DND-41 (cell line): ENCODE measurements at regions not wholly inside any gene's neighbourhood (a gene's known extent, or its start where the extent isn't known, plus 50 kb on each side); places are given as distances from the start of the nearest gene placed in this dataset.

Source experiments
- ATAC-seq: fragments of 200-7000 bp; cut with Tn5 transposase; 3 replicates; pipeline ENCODE4 v1.9.1; 2021; ENCODE audit warnings: low read depth; ENCODE audit not compliant: insufficient read depth
- DNase-seq: peaks from one replicate; pipeline ENCODE4 v3.0.0-alpha.2; 2020
- H2AFZ ChIP-seq: 2 replicates; pipeline ENCODE4 v1.6.0; 2012; ENCODE audit warnings: low read depth, low read length
- H3K27ac ChIP-seq: 2 replicates; pipeline ENCODE4 v1.5.1; 2012; ENCODE audit warnings: low read length, inconsistent platforms
- H3K27me3 ChIP-seq: fragments of 200-600 bp; sonication (generic); 2 replicates; pipeline ENCODE4 v1.6.0; 2012; ENCODE audit warnings: low read length, mild to moderate bottlenecking, inconsistent platforms; ENCODE audit not compliant: insufficient read depth, poor library complexity
- H3K36me3 ChIP-seq: 2 replicates; pipeline ENCODE4 v1.5.1; 2012; ENCODE audit warnings: low read length, inconsistent platforms; ENCODE audit not compliant: insufficient read depth
- H3K4me1 ChIP-seq: 2 replicates; pipeline ENCODE4 v1.5.1; 2012; ENCODE audit warnings: mild to moderate bottlenecking, low read length; ENCODE audit not compliant: insufficient read depth
- H3K4me2 ChIP-seq: 2 replicates; pipeline ENCODE4 v1.6.0; 2012; ENCODE audit warnings: mild to moderate bottlenecking, moderate library complexity, low read length, inconsistent platforms; ENCODE audit not compliant: insufficient read depth
- H3K4me3 ChIP-seq, 2 experiments: fragments of 200-600 bp in 1 of 2; shearing (Covaris generic) in 1 of 2; 2 replicates each; pipeline ENCODE4 v1.5.1; 2012 to 2016; ENCODE audit warnings: inconsistent platforms in 2 of 2, low read length in 2 of 2, mild to moderate bottlenecking in 2 of 2, low read depth in 1 of 2, moderate library complexity in 1 of 2
- H3K79me2 ChIP-seq: 2 replicates; pipeline ENCODE4 v1.6.0; 2012; ENCODE audit warnings: low read length, inconsistent platforms; ENCODE audit not compliant: insufficient read depth
- H3K9ac ChIP-seq: 2 replicates; pipeline ENCODE4 v1.6.0; 2012; ENCODE audit warnings: low read depth, mild to moderate bottlenecking, inconsistent platforms, low read length, moderate library complexity
- H3K9me3 ChIP-seq: 2 replicates; pipeline ENCODE4 v1.5.1; 2012; ENCODE audit warnings: low read length, moderate library complexity, mild to moderate bottlenecking, inconsistent platforms; ENCODE audit not compliant: insufficient read depth, severe bottlenecking
- H4K20me1 ChIP-seq: 2 replicates; pipeline ENCODE4 v1.6.0; 2012; ENCODE audit warnings: low read length; ENCODE audit not compliant: insufficient read depth
- EZH2 ChIP-seq: IDR thresholded peaks from 3 replicates; pipeline ENCODE4 v1.6.1; 2012; ENCODE audit warnings: borderline replicate concordance, low read depth, mild to moderate bottlenecking, moderate library complexity, low read length, inconsistent platforms; ENCODE audit not compliant: severe bottlenecking
- TF ChIP-seq, protein P1 (sequence below): IDR thresholded peaks from 2 replicates; pipeline ENCODE4 v1.5.1; 2012; ENCODE audit warnings: borderline replicate concordance, low read length, moderate library complexity, mild to moderate bottlenecking; ENCODE audit not compliant: poor library complexity, severe bottlenecking; ENCODE audit errors: extremely low read depth

DNA sequence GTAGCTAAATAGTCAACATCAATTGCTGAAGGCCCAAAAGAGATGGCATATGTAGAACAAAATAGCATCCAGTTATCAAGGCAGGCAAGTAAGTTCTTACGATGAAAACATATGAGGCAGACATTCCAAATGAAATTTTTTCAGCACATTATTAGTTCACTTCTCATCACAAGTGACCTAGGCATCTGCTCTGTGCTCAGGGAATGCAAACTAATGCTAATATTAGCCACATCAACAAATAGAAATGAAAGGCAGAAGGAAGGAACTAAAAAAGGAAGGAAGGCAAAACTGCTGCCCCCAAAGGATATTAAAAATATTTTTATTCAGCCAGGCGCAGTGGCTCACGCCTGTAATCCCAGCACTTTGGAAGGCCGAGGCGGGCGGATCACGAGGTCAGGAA, 51.2 kb upstream of the ROCK1 start:
- DNase-seq (no peak), ATAC-seq (no peak)
- H3K27me3 ChIP-seq = no peaks in the 10 kb centered on the region
- H3K79me2 ChIP-seq = no peaks in the 10 kb centered on the region
- no peak overlapping the region for H3K27ac ChIP-seq
- H3K4me1 ChIP-seq = no peaks in the 10 kb centered on the region
- H3K36me3 ChIP-seq = no peaks in the 10 kb centered on the region
- H3K4me2 ChIP-seq = no peak overlapping the region
- no peak overlapping the region for H3K9ac ChIP-seq
- no peak overlapping the region for H2AFZ ChIP-seq
- no peaks in the 10 kb centered on the region for H4K20me1 ChIP-seq
- no peak overlapping the region for H3K4me3 ChIP-seq
- peaks cover 1% of the 10 kb centered on the region for H3K9me3 ChIP-seq
- TF ChIP-seq, protein P1, sequence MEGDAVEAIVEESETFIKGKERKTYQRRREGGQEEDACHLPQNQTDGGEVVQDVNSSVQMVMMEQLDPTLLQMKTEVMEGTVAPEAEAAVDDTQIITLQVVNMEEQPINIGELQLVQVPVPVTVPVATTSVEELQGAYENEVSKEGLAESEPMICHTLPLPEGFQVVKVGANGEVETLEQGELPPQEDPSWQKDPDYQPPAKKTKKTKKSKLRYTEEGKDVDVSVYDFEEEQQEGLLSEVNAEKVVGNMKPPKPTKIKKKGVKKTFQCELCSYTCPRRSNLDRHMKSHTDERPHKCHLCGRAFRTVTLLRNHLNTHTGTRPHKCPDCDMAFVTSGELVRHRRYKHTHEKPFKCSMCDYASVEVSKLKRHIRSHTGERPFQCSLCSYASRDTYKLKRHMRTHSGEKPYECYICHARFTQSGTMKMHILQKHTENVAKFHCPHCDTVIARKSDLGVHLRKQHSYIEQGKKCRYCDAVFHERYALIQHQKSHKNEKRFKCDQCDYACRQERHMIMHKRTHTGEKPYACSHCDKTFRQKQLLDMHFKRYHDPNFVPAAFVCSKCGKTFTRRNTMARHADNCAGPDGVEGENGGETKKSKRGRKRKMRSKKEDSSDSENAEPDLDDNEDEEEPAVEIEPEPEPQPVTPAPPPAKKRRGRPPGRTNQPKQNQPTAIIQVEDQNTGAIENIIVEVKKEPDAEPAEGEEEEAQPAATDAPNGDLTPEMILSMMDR = no peak
- TF ChIP-seq EZH2 = no peak

DNA sequence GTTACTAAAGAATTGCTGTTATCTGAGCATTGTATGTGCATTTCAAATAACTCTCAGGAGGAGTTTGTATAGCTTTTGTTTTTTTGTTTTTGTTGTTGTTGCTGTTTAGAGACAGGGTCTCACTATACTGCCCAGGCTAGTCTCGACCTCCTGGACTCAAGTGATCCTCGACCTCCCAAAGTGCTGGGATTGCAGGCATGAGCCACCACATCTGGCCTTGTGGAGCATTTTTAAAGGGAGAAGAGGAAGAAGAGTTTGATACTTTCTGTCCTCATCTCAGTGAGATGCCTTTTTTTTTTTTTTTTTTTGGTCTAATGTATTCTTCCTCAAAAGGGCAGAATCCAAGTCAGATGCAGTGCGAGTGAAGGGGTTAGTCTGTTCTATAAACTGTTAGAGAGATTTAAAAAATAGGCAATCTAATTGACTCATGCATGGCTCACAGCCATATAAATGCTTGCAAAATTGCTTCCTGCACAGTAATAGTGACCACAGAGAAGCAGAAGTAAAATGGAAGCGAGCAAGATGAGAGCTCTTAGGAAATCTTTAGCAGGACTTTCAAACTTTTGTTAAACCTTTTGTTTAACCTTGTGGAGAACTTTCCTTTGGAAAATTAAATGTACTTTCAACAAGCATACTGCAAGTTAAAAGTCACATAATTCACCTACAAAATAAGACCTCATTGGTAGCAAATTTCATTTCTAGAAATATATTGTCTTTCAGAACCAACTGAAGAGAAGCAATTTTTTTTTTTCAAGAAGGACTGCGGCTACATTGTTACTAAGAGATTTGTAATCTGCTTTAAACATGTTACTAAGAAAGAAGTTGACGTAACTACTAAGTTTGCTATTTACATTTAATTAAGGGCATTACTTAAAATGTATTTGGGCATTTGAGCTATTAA, 52.3 kb upstream of the ROCK1 start:
- H4K20me1 ChIP-seq = no peaks in the 10 kb centered on the region
- DNase-seq (no peak), ATAC-seq (no peak; the same call in 2 of the 3 replicates)
- TF ChIP-seq EZH2 = no peak
- TF ChIP-seq, protein P1 = no peak
- no peaks in the 10 kb centered on the region for H3K27me3 ChIP-seq
- H3K4me2 ChIP-seq = no peak overlapping the region
- no peak overlapping the region for H3K27ac ChIP-seq
- no peaks in the 10 kb centered on the region for H3K4me1 ChIP-seq
- no peak overlapping the region for H3K9ac ChIP-seq
- H3K4me3 ChIP-seq = no peak overlapping the region
- no peak overlapping the region for H2AFZ ChIP-seq
- no peaks in the 10 kb centered on the region for H3K79me2 ChIP-seq
- H3K9me3 ChIP-seq = no peaks in the 10 kb centered on the region
- no peaks in the 10 kb centered on the region for H3K36me3 ChIP-seq

DNA sequence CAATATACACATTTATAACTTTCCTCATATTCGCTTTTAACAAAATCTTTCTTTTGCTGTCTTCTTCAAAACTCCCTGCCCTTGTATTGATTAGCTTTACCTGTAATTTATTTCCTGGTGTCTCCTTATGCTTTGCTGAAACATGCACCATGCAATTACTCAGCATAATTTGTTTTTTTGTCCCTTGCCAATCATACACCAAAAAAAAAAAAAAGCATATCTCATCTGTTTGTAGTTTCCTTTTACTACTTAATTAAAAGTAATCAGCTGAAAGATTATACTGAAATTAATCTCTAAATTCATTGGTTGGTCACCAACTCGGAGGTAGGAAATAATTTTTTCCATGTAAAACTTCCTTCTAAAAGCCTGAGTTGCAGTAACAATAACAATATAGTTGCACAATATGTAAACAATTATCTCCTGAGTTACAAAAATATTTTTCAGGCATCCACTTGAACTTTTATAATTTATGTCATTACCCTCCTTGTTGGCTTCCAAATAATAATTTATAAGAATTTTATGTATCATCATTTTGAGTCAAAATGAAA, 53.0 kb upstream of the ROCK1 start:
- no peak overlapping the region for H3K4me2 ChIP-seq
- DNase-seq = no peak

More for the DNA sequence above, 53.0 kb upstream of the ROCK1 start:
- Histone ChIP-seq H3K27me3 (no peaks in the 10 kb centered on the region), H3K9ac (no peak overlapping the region), H3K4me3 (no peak overlapping the region), H3K79me2 (no peaks in the 10 kb centered on the region), H3K4me1 (no peaks in the 10 kb centered on the region), H4K20me1 (no peaks in the 10 kb centered on the region), H3K27ac (no peak overlapping the region), H2AFZ (no peak overlapping the region), H3K36me3 (no peaks in the 10 kb centered on the region), H3K9me3 (no peaks in the 10 kb centered on the region)
- TF ChIP-seq, protein P1 = no peak
- TF ChIP-seq EZH2 = no peak
- no peak for ATAC-seq
